GM18511 (cell line): ENCODE measurements at regions not wholly inside any gene's neighbourhood (a gene's known extent, or its start where the extent isn't known, plus 50 kb on each side); places are given as distances from the start of the nearest gene placed in this dataset.
"Not testable (repeated sequence)": the region's sequence is repeated elsewhere in the genome, so short reads cannot be mapped to it uniquely, and the experiment has no call there.

Experiments
- ATAC-seq: cut with Tn5 transposase; IDR thresholded peaks from one replicate; pipeline ENCODE4 v1.9.1; 2021; ENCODE audit warnings: mild to moderate bottlenecking, moderate library complexity; ENCODE audit not compliant: unreplicated experiment

DNA sequence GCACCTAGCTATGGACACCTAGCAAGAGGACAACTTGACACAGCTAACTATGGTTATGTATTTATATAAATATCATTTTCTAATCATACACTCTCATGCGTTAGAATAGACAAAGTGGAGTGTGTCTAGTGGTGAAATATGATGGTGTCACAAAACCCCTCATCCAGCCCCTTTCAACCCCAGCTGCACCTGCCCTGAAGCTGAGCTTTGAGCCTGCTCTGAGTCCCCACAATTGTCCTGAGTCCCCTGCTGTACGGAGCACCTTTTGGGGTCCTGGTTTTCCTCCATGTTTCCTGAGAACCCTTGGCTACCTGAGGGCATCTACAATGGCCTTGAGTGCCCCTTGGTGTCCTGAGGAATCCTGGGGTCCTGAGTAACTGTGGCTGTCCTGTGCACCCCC, 1072.8 kb downstream of the TMEM121 start:
- no peak for ATAC-seq

DNA sequence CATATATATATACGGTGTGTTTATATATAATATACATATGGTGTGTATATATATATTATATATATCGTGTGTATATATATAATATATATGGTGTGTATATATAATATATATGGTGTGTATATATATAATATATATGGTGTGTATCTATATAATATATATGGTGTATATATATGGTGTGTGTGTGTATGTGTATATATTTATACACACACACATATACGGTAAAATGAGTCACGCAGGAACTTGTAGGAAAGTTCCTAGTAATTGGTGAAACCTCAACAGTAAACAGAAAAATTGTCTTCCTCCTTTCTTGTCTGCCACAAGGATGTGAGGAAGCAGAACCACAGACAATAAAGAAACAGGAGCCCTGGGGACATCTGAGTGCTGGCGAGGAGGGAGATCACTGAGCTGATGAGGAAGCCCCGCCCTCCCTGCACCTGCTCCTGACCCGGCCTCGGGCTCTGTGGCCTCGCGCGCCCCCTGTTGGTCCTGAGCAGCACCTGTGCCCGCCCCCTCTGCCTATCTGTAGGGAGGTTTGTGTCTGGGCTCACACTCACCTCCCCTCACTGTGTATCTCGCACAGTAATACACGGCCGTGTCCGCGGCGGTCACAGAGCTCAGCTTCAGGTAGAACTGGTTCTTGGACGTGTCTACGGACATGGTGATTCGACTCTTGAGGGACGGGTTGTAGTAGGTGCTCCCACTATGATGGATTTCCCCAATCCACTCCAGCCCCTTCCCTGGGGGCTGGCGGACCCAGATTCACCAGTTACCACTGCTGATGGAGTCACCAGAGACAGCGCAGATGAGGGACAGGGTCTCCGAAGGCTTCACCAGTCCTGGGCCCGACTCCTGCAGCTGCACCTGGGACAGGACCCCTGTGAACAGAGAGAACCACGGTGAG, 1079.4 kb downstream of the TMEM121 start:
- peak; percentile 62 for ATAC-seq

DNA sequence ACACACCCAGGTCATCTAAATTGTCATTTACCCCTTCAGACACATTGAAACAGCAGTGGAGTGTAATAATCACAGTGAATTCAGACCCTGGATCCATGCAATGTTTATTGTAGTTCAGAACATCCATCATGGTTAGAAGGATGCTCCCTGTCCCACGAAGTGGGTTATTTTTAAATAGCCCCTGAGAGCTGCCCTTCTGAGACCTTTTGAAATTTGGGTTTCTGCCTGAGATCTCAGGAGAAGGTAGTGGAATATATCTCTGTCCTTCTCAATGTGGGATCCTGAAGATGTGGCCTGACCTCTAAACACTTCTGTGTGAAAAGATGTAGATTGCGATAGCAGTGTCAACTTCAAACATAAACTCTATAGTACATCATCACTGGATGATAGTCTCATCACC, 1080.6 kb downstream of the TMEM121 start:
- ATAC-seq, result no peak

DNA sequence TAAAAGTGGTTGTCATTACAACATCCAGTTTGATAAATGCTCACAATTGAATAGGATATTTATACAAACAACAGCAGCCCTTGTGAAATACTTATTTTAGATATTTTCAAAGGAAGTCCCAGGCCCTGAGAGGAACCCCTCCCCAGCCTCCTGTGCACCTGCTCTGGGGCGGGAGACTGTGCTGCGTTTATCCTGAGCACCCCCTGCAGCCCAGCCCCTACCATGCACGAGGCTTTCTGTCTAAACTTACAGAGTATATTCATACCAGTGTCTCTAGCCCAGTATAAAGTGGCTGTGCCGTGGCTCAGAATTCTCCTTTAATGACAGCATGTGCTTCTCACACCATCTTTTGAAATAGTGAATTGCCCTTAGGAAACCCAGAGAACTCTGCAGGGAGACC, 1084.3 kb downstream of the TMEM121 start:
- ATAC-seq, result no peak

DNA sequence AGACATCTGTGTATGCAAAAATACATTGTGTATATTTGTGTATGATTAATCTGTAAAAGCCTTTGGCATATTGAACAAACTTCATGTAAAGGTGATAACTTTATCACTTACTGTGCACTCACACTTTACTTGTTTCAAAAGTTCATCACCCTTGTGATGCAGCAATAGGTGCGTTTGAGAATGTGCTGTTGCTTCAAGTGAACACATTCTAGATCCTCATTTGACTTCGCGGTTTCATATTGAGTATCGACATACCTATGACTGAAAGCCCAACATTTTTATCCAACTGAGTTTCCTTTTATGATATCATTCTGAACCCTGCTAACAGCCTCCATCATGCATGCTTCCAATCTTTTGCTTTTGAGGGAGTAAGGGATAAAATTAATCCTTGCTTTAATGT, 1086.9 kb downstream of the TMEM121 start:
- ATAC-seq, result no peak

DNA sequence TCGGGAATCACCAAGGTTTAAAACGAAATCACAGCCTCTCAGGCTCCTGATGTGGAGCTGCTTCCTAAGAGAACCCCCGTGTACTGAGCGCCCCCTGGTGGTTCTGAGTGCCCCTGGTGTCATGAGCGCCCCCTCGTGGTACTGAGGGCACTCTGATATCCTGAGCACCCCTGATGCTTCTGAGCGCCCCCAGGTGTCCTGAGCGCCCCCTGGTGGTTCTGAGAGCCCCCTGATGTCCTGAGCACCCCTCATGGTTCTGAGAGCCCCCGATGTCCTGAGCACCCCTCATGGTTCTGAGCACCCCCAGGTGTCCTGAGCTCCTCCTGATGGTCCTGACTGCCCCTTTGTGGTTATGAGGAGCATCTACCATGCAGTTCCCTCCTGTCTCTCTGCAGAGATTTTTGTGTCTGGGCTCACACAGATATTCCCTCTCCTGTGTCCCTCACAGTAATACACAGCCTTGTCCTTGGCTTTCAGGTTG, 1092.1 kb downstream of the TMEM121 start:
- ATAC-seq, result not testable (repeated sequence)

DNA sequence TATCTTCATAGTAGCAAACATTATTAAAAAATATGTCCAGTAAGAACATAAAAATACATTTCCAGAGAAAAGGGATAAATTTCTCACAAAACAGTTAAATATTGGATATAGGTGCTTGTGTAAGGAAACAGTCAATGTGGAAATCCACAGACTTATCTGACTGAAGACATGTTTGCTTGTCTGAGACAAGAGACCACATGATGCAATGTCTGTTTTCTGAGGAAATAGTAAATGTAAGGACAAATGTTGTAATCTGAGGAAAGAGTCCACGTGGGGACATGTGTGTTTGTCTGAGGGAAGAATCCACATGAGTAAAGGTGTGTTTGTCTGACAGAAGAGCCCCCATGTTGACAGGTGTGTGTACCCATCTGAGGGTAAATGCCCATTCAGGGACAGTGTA, 1093.2 kb downstream of the TMEM121 start:
- ATAC-seq, result no peak

DNA sequence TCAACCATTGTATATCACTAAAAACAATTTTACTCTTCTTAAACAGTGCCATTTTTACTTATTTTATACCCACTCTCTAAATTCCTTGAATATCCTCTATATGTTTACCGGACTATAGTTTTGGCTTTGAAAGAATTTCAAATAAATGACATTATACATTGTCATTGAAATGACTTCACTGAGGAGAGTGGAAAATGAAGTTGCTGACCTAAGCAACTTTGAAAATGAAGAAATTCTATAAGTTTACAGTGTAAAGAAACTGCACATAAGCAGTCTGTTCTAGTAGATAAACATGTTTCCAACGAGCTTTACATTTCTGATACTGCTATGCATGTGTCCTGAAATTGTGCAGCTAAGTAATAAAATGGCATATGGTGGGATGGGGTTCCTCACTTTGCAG, 1094.0 kb downstream of the TMEM121 start:
- ATAC-seq, result no peak

DNA sequence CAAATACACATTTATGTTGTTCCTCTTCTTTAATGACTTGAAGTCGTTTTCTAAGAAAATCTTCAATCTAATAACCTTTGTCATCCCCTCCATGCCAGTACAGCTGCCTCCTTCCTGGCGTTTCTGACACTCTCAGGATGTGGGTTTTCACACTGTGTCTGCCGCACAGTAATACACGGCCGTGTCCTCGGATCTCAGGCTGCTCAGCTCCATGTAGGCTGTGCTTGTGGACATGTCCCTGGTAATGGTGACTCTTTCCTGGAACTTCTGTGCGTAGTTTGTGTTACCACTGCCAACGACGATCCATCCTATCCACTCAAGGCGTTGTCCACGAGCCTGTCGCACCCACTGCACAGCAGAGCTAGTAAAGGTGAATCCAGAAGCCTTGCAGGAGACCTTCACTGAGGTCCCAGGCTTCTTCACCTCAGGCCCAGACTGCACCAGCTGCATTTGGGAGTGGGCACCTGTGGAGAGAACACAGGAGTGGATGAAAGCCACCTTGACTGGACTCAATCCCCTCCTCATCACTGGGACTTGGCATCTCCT, 1095.9 kb downstream of the TMEM121 start:
- ATAC-seq, result no peak

DNA sequence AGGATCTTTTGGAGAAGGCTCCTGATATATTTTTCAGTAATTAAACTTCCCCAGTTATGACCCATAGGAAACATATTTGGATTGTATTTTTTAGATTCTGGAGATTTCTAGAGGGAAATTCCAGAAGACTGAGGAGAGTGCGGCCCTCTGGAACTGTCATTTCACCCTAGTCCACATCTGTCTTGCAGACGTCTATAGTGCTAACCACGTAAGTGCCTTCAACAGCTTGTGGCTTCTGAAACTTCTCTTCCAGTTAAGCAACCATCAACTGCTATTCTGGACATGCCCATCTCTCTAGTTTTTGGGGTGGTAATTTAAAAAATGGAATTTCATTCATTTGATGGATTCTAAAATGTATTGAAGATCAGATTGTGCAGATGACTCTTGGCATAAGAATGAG, 1098.8 kb downstream of the TMEM121 start:
- no peak for ATAC-seq

DNA sequence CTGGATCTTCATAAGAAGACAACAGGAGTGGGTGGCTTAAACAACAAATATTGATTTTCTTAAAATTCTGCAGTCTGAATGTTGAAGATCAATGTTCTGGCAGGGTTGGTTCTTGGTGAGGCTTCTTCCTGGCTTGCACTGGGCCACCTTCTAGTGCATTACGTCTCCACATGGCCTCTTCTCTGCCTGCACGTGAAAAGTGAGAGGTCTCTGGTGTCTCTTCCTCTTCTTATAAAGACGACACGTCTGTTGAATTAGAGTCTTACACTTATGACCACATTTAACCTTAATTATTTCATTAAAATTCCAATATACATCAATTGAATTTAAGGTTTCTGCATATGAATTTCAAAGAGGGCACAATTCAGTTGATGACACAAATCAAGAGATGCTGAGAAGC, 1100.1 kb downstream of the TMEM121 start:
- ATAC-seq, result not testable (repeated sequence)

DNA sequence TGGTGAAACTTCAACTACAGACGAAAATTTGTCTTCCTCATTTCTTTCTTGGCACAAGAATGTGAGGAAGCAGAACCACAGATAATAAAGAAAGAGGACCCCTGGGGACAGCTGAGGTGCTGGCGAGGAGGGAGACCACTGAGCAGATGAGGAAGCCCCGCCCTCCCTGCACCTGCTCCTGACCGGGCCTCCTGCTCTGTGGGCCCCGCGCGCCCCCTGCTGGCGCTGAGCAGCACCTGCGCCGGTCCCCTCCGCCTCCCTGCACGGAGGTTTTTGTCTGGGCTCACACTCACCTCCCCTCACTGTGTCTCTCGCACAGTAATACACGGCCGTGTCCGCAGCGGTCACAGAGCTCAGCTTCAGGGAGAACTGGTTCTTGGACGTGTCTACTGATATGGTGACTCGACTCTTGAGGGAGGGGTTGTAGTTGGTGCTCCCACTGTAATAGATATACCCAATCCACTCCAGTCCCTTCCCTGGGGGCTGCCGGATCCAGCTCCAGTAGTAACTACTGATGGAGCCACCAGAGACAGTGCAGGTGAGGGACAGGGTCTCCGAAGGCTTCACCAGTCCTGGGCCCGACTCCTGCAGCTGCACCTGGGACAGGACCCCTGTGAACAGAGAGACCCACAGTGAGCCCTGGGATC, 1100.7 kb downstream of the TMEM121 start:
- ATAC-seq, result not testable (repeated sequence)

DNA sequence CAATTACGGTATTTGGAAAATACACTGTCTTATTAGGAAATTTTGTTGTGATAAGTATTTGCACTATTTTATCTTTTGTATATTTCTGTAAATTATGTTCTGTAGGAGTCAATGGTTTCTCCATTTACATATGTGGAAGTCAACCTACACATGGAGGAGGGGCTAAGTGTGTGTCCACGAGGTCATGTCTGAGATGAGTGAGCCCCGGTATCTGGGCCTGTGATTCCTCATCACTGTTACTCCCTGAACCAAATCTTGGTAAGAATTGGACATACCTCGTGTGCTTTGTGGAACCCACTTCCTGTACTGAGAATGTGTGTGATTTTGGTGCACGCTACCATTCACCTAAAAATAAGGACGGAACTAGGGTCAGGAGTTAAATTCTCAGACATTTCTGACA, 1105.5 kb downstream of the TMEM121 start:
- no peak for ATAC-seq

DNA sequence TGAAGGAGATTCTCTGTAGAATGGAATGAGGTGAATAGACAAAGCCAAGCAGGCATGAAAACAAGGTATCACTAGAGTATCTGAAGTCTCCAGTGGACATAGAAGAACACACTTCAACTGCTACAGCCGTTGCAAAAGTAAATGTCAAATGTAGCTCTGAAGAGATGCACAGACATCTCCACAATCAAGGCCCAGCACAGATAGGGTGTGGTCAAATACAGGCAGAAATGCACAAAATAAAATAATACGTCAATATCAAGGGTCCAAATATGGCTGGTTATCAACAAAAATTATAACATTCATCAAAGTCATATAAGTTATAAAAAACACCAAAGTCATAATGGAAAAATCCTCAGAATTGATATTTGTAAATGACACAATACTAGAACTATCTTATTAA, 1107.3 kb downstream of the TMEM121 start:
- ATAC-seq, result no peak

DNA sequence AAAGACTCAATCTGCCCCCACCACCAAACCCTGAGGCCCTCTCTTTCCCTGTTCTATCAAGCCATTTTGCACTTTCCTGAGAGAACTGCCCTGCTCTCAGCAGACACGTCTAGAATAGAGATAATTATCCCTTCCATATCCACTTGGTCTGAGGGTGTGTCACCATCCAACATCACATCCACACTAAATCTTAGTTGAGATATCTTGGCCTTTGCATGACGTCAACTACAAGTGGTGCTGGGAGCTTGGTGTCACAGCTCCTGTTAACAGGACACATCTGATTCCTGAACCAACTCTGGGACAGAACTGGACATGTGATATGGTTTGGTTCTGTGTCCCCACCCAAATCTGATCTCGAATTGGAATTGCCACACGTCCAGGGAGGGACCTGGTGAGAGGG, 1109.2 kb downstream of the TMEM121 start:
- no peak for ATAC-seq

DNA sequence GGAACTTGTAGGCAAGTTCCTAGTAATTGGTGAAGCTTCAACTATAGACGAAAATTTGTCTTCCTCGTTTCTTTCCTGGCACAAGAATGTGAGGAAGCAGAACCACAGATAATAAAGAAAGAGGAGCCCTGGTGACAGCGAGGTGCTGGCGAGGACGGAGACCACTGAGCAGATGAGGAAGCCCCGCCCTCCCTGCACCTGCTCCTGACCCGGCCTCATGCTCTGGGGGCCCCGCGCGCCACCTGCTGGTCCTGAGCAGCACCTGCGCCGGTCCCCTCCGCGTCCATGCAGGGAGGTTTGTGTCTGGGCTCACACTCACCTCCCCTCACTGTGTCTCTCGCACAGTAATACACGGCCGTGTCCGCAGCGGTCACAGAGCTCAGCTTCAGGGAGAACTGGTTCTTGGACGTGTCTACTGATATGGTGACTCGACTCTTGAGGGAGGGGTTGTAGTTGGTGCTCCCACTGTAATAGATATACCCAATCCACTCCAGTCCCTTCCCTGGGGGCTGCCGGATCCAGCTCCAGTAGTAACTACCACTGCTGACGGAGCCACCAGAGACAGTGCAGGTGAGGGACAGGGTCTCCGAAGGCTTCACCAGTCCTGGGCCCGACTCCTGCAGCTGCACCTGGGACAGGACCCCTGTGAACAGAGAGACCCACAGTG, 1112.5 kb downstream of the TMEM121 start:
- ATAC-seq, result not testable (repeated sequence)

DNA sequence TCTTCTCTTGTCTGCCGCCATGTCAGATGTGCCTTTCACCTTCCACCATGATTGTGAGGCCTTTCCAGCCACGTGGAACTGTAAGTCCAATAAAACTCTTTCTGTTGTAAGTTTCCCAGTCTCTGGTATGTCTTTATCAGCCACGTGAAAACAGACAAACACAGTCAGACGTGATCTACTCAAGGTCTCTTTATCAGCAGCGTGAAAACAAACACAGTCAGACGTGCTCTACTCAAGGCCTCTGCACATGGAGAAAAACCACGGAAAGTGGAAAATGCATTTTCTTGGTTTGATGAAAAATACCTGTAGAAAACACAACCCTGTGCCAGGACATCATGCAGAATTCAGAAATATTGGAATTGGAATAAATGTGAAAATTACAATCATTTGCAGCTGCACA, 1115.7 kb downstream of the TMEM121 start:
- ATAC-seq, result no peak

DNA sequence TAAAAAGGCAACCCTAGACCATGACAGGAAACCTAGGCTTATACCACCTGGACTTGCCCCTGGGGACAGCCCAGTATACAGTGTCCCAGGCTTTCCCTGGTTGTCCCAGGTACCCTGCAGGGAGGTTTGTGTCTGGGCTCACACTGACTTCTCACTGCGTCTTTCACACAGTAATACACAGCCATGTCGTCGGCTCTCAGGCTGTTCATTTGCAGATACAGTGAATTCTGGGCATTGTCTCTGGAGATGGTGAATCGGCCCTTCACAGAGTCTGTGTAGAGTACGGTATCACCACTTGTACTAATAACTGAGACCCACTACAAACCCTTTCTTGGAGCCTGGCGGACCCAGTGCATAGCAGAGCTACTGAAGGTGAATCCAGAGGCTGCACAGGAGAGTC, 1116.6 kb downstream of the TMEM121 start:
- ATAC-seq, result not testable (repeated sequence)

DNA sequence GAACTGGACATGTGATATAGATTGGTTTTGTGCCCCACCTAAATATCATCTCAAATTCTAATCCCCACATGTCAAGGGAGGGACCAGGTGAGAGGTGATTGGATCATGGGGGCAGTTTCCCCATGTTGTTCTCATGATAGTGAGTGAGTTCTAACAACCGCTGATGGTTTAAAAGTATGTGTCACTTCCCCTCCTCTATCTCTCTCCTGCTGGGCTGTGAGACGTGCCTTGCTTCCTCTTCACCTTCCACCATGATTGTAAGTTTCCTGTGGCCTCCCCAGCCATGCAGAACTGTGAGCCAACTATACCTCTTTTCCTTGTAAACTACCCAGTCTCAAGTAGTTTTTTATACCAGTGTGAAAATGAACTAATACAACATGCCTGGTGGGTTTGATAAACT, 1122.5 kb downstream of the TMEM121 start:
- not testable (repeated sequence) for ATAC-seq

DNA sequence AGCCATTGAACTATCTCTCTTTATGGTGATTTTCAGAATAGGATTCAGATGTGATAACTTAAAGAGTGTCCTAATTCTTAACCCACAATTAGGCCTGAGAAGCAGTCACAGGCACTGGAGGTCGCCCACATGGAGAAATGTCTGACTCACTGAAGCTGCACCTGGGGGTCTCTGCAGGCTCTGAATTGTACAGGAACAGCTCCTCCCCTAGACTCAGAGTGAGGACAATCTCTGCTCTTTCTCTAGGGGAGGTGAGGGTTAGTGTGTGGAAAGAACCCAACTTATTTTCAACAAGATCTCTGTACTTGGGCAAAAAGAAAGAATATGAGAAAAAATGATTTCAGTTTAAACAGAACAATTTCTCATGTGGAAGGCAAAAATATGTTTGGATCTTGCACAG, 1124.6 kb downstream of the TMEM121 start:
- no peak for ATAC-seq

DNA sequence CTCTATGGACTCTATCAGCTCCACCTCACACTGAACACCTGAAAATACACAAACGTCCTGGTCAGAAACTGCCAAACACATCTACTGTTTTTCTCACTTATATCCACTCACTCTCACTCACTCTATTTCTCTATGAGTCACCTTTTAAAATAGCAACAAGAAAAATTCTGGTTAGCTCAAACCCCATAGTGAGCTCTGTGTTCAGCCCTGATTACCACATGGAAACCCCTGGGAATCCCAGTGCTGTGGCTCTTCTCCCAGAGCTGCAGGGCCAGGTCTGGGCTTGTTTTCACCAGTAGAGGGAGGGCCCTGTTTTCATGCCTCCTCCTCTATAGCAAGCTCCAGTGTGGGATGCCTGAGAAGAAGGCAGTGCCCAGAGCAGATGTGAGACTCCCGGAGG, 1126.1 kb downstream of the TMEM121 start:
- no peak for ATAC-seq
